Occipital lobe (tissue), 1 donor: ENCODE measurements at regions not wholly inside any gene's neighbourhood (a gene's known extent, or its start where the extent isn't known, plus 50 kb on each side); places are given as distances from the start of the nearest gene placed in this dataset.
"Not testable (repeated sequence)": the region's sequence is repeated elsewhere in the genome, so short reads cannot be mapped to it uniquely, and the experiment has no call there.

Experiments used
- DNase-seq: peaks from one replicate; lab custom pipeline; 2025; lab: John Stamatoyannopoulos, UW

GRCh38 chr7:68362745-68363518 is 1235.3 kb upstream of the AUTS2 start:
- no peak for DNase-seq

GRCh38 chr7:68364886-68365625 is 1233.2 kb upstream of the AUTS2 start:
- DNase-seq = no peak

GRCh38 chr7:68371985-68372384 is 1226.3 kb upstream of the AUTS2 start:
- DNase-seq = no peak

- DNase-seq = no peak
Observed at GRCh38 chr7:68376131-68376661, 1222.1 kb upstream of the AUTS2 start.

- no peak for DNase-seq
Observed at GRCh38 chr7:68381731-68382130, 1216.5 kb upstream of the AUTS2 start.

- DNase-seq = no peak
Observed at GRCh38 chr7:68384581-68384980, 1213.7 kb upstream of the AUTS2 start.

GRCh38 chr7:68393051-68393450 is 1205.2 kb upstream of the AUTS2 start:
- DNase-seq = no peak

GRCh38 chr7:68394131-68394530 is 1204.1 kb upstream of the AUTS2 start:
- no peak for DNase-seq

- no peak for DNase-seq
Observed at GRCh38 chr7:68399991-68400590, 1198.2 kb upstream of the AUTS2 start.

GRCh38 chr7:68400783-68401182 is 1197.5 kb upstream of the AUTS2 start:
- DNase-seq = no peak

GRCh38 chr7:68401313-68401712 is 1197.0 kb upstream of the AUTS2 start:
- DNase-seq = no peak

GRCh38 chr7:68406480-68406879 is 1191.8 kb upstream of the AUTS2 start:
- DNase-seq = no peak

GRCh38 chr7:68407460-68407859 is 1190.8 kb upstream of the AUTS2 start:
- no peak for DNase-seq

GRCh38 chr7:68408873-68409272 is 1189.4 kb upstream of the AUTS2 start:
- DNase-seq = no peak

GRCh38 chr7:68409851-68410250 is 1188.4 kb upstream of the AUTS2 start:
- no peak for DNase-seq

GRCh38 chr7:68410693-68411092 is 1187.6 kb upstream of the AUTS2 start:
- not testable (repeated sequence) for DNase-seq

- no peak for DNase-seq
Observed at GRCh38 chr7:68411742-68412141, 1186.5 kb upstream of the AUTS2 start.

- DNase-seq = no peak
Observed at GRCh38 chr7:68414631-68415425, 1183.4 kb upstream of the AUTS2 start.

- DNase-seq = no peak
Observed at GRCh38 chr7:68417002-68417401, 1181.3 kb upstream of the AUTS2 start.

- DNase-seq = no peak
Observed at GRCh38 chr7:68417659-68418058, 1180.6 kb upstream of the AUTS2 start.
